Panc1 (cell line): ENCODE measurements at regions not wholly inside any gene's neighbourhood (a gene's known extent, or its start where the extent isn't known, plus 50 kb on each side); places are given as distances from the start of the nearest gene placed in this dataset.

Experiments used
- POLR2AphosphoS5 ChIP-seq: IDR thresholded peaks from 2 replicates; pipeline ENCODE4 v1.6.1; 2012; ENCODE audit warnings: mild to moderate bottlenecking, low read depth, low read length, moderate library complexity
- TCF7L2 ChIP-seq: IDR thresholded peaks from 2 replicates; pipeline ENCODE4 v1.6.1; 2011; ENCODE audit warnings: mild to moderate bottlenecking, low read depth, low read length, inconsistent platforms
- TF ChIP-seq, protein P1 (sequence below): fragments of 450-650 bp; IDR thresholded peaks from 2 replicates; pipeline ENCODE4 v1.5.1; 2017; ENCODE audit warnings: mild to moderate bottlenecking
- TF ChIP-seq, protein P2 (sequence below), 2 experiments: IDR thresholded peaks; 2 replicates each; pipeline ENCODE4 v1.6.1; 2011 to 2012; ENCODE audit warnings: low read depth in 2 of 2, control low read depth in 1 of 2, low read length in 1 of 2, mild to moderate bottlenecking in 1 of 2, moderate library complexity in 1 of 2; ENCODE audit not compliant: insufficient read depth in 1 of 2

DNA sequence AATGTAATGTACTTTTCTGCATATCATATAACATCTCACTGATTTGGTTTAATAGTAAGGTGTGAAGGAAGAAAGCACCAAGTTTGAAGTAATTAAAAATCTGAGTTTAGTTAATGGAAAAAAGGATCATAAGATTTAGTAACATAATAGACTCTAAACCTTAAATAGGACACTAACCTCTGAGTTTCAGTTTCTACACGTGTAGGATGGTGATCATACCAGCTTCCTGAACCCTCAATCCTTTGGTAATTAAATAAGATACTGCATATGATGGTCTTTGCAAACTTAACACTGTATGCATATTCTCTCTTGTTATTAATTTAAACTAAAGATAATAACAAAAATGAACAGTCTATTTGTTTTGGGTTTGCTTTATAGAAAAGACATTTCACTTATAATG is 216.8 kb downstream of the NUP35 start:
- TF ChIP-seq, protein P1, sequence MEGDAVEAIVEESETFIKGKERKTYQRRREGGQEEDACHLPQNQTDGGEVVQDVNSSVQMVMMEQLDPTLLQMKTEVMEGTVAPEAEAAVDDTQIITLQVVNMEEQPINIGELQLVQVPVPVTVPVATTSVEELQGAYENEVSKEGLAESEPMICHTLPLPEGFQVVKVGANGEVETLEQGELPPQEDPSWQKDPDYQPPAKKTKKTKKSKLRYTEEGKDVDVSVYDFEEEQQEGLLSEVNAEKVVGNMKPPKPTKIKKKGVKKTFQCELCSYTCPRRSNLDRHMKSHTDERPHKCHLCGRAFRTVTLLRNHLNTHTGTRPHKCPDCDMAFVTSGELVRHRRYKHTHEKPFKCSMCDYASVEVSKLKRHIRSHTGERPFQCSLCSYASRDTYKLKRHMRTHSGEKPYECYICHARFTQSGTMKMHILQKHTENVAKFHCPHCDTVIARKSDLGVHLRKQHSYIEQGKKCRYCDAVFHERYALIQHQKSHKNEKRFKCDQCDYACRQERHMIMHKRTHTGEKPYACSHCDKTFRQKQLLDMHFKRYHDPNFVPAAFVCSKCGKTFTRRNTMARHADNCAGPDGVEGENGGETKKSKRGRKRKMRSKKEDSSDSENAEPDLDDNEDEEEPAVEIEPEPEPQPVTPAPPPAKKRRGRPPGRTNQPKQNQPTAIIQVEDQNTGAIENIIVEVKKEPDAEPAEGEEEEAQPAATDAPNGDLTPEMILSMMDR, result no peak
- TF ChIP-seq, protein P2, sequence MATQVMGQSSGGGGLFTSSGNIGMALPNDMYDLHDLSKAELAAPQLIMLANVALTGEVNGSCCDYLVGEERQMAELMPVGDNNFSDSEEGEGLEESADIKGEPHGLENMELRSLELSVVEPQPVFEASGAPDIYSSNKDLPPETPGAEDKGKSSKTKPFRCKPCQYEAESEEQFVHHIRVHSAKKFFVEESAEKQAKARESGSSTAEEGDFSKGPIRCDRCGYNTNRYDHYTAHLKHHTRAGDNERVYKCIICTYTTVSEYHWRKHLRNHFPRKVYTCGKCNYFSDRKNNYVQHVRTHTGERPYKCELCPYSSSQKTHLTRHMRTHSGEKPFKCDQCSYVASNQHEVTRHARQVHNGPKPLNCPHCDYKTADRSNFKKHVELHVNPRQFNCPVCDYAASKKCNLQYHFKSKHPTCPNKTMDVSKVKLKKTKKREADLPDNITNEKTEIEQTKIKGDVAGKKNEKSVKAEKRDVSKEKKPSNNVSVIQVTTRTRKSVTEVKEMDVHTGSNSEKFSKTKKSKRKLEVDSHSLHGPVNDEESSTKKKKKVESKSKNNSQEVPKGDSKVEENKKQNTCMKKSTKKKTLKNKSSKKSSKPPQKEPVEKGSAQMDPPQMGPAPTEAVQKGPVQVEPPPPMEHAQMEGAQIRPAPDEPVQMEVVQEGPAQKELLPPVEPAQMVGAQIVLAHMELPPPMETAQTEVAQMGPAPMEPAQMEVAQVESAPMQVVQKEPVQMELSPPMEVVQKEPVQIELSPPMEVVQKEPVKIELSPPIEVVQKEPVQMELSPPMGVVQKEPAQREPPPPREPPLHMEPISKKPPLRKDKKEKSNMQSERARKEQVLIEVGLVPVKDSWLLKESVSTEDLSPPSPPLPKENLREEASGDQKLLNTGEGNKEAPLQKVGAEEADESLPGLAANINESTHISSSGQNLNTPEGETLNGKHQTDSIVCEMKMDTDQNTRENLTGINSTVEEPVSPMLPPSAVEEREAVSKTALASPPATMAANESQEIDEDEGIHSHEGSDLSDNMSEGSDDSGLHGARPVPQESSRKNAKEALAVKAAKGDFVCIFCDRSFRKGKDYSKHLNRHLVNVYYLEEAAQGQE (IDR thresholded peaks at IDR 0.05; ENCODE audit: insufficient read depth in 1 of 2, low read depth in 2 of 2, low read length in 1 of 2), result no peak
- TF ChIP-seq POLR2AphosphoS5, result no peak
- no peak for TF ChIP-seq TCF7L2
